HG02938 (cell line): ENCODE measurements at regions not wholly inside any gene's neighbourhood (a gene's known extent, or its start where the extent isn't known, plus 50 kb on each side); places are given as distances from the start of the nearest gene placed in this dataset.

Source experiments
- ATAC-seq: cut with Tn5 transposase; IDR thresholded peaks from one replicate; pipeline ENCODE4 v1.9.1; 2021; ENCODE audit warnings: mild to moderate bottlenecking, moderate library complexity; ENCODE audit not compliant: unreplicated experiment

GRCh38 chr7:47666164-47666862 lies 84.4 kb upstream of the TNS3 start:
- no peak for ATAC-seq

- no peak for ATAC-seq
These were observed 82.8 kb upstream of the TNS3 start for GRCh38 chr7:47664650-47665195.

DNA sequence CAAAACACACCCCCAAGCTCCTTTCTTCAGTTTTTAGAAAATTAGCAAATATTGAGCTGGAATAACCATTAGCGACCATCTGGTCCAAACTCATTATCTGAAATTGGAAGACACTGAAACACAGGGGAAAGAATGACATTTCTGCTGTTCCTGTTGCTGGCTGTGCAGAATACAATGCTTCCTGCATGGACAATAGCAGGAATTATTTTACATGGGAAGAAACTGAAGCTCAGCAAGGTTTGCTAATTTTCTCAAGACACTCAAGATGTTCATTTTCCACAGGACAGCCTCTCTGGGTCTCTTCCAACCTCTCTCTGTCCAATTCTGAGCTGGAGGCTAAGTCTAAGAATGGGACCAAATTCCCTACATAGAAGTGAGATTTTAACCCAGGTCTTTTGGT lies 81.9 kb upstream of the TNS3 start:
- no peak for ATAC-seq

- no peak for ATAC-seq
These were observed 81.3 kb upstream of the TNS3 start for GRCh38 chr7:47663213-47663612.

- no peak for ATAC-seq
These were observed 79.3 kb upstream of the TNS3 start for GRCh38 chr7:47661051-47661714.

DNA sequence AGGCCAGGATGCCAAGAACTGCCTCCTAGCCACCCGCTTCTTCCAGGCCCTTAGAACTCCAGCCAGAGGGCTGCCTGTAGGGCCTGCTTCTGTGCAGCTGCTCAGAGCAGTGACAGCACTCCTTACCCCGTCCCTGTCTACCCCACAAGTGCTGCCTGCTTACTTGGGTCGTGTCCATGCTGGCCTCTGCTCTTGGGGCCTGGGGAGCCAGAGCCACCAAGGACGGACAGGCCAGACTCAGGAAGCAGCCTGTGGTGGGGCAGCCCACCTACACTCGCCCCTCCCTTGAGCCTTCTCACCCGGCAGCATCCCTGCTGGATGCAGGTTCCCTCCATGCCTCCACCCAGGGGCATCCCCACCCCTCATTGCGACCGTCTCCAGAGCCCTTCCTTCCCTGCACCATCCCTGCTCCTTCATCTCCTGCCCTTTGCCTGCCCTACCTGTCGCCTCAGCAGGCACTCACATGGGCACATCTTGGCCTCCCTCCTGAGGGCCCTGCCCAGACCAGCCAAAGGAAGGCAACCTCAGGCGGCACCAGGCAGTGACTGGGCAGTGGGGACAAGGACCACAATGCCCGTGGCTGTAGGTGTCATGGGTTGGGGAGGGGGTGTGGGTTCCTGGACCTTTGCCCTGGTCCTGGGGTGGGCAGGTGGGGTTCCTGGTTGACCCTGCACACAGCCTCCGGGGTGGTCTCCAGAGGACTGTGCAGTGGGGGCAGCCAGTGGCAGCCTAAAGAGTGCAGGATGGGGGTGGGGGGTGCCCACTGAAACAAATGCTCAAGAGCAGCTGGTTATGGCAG lies 78.0 kb upstream of the TNS3 start:
- no peak for ATAC-seq

GRCh38 chr7:47658886-47659635 lies 77.2 kb upstream of the TNS3 start:
- no peak for ATAC-seq

DNA sequence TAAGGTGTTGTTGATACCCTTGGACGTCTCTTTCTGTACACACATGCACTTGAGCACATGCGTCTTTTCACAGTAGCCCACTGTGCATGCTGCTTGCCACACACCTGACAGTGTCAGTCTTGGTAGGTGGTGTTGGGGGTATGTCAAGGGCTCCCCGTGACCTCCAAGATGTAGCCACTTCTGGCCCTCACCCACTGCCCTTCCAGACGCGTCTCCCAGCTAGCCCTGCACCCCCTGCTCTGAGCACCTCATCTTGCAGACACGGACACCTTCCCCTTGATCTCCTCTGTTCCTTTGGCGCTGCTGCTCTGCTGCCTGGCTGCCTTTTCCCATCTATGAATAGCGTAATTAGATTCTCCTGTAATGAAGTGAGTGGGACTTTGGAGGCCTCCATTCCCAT lies 75.2 kb upstream of the TNS3 start:
- ATAC-seq: no peak

GRCh38 chr7:47654672-47655298 lies 72.9 kb upstream of the TNS3 start:
- ATAC-seq: no peak

DNA sequence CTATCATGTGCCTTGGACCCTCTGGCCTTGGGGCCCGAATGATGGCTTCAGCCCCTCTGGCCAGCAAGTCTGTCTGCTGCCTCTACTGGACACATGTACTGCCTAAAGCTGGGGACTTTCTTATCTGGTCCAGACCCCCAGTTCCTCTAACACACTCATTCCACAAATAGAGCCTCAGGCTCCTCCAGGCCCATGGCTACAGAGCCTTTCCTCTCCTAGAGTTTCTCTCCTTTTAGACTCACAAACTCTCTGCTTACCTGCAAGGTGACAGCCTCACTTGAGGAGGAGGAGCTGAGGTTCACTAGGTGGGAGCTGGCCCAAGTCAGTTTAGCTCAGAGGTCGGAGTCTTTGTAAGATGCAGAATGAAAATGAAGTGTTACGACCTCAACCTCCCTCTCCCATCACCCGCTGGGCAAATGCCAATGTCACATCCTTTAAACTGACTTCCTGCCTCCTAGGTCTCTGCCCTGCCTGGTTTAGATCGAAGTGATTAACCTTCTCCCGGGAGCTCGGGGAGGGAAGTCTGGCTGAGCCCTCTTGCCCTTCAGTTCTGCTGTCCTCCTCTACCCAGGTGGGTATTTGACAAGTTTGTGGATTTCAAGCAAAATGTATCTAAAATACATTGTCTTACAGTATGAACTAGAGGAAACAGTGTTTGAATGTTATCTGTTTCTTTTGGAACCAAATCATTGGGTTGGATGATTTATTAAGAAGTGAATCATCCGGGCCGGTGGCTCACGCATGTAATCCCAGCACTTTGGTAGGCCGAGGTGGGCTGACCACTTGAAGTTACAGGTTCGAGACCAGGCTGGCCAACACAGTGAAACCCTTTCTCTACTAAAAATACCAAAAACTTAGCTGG lies 71.9 kb upstream of the TNS3 start:
- no peak for ATAC-seq

DNA sequence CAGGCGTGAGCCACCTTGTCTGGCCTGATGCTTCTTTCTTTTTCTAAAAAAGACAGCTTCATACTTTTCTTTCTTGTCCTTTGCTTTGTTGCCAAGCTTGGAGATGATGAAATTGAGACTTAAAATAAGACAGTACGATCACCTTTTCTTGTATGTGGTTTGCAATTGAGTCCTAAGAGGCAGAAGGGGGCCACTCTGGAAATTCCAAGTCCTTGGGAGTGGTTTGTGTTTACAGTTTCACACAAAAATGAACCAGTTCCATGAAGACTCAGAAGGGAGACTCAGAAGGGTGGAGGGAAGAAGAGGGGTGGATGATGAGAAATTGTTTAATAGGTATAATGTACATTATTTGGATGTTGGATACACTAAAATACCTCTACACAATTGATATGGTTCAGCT lies 70.7 kb upstream of the TNS3 start:
- no peak for ATAC-seq

- no peak for ATAC-seq
These were observed 69.7 kb upstream of the TNS3 start for GRCh38 chr7:47651355-47652317.

- no peak for ATAC-seq
These were observed 68.0 kb upstream of the TNS3 start for GRCh38 chr7:47649919-47650318.

- no peak for ATAC-seq
These were observed 66.5 kb upstream of the TNS3 start for GRCh38 chr7:47648275-47648925.

DNA sequence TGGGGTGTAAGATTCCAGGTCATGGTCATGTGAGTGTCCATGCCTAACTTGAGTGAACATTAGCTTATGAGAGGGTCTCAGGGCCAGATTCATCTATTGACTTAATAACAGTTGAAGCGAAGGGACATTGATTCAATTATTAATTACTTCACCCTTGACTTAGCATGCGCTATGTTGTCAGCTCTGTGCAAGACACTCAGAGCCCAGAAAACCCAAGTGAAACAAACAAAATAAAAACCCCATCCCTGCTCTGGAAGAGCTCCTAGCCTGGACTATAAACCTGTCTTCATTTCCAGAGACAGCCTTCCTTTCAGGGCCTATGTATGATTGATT lies 66.0 kb upstream of the TNS3 start:
- no peak for ATAC-seq

DNA sequence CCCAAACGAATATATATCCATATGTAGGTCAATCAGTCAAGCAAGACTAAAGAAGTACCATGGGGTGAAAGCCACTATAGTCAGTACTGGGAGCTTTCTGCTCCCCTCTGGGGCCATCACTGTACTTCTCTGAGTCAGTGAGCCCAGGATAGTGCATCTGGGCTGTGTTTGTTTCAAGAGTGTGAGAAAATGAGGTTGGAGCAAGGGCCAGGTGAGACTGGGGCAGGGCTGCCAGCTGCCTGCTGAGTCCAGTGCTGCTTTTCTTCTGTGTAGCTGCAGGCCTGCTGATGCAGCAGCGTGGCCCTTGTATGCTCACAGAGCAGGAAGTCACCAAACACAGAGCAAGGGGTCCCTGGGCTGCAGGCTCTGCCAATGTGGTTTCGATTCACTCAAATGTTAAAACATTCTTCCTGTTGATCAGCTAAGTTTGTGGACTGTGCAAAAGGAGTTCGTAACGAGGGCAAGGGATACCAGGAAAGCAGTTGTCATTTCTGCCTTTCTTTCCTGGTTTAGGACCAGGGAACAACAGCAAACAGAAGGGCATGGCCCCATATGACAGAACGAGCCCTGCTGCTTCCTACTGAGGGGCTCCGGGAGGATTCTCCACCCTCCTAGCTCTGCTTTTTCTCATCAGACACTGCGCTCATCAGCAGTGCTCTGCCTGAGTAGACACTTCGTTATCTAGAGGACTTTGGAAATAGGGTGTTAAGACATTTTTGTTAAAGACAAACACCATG lies 65.4 kb upstream of the TNS3 start:
- ATAC-seq: no peak

DNA sequence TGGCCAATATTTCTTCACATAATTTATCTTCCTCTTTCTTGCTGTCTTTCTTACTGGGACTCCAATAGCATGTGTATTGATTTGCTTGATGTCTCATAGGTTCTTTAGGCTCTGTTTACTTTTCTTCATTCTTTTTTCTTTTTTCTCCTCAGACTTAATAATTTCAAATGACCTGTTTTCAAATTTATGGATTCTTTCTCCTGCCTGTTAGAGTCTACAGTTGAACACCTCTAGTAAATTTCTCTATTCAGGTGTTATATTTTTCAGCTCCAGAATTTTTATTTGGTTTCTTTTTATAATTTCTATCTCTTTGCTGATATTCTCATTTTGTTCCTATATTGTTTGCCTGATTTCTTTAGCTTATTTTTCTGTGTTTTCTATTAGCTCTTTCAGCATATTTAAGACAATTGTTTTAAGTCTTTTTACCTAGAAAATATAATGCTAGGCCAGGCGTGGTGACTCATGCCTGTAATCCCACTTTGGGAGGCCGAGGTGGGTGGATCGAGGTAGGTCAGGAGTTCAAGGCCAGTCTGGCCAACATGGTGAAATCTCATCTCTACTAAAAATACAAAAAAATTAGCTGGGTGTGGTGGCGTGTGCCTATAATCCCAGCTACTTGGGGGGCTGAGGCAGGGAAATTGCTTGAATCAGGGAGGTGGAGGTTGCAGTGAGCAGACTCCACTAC lies 61.9 kb upstream of the TNS3 start:
- no peak for ATAC-seq
